HepG2 (cell line): ENCODE measurements at regions not wholly inside any gene's neighbourhood (a gene's known extent, or its start where the extent isn't known, plus 50 kb on each side); places are given as distances from the start of the nearest gene placed in this dataset.

Experiments used
- POLR2A ChIP-seq, 2 experiments: IDR thresholded peaks; 2 replicates each; pipeline ENCODE4 v1.6.1; 2011; ENCODE audit warnings: low read depth in 2 of 2, low read length in 2 of 2, mild to moderate bottlenecking in 1 of 2, moderate library complexity in 1 of 2; ENCODE audit not compliant: insufficient read depth in 1 of 2
- SIX1 ChIP-seq: sonication (generic); formaldehyde crosslinking; IDR thresholded peaks from 2 replicates; pipeline ENCODE4 v1.4.0; 2020; ENCODE audit warnings: missing genetic modification reagents, borderline replicate concordance
- TAF15 ChIP-seq: fragments of 200-400 bp; formaldehyde crosslinking; IDR thresholded peaks from one replicate; pipeline ENCODE4 v1.6.1; 2018; ENCODE audit warnings: mild to moderate bottlenecking, low read depth, low read length; ENCODE audit not compliant: poor library complexity, severe bottlenecking

GRCh38 chr11:111101881-111102280, 143.6 kb upstream of the POU2AF2 start:
- TF ChIP-seq POLR2A (IDR thresholded peaks at IDR 0.05; ENCODE audit: insufficient read depth in 1 of 2, low read depth in 2 of 2, low read length in 2 of 2) (no peak), TAF15 (no peak), SIX1 (CRISPR knock-in tag) (no peak)
